Heart left ventricle (tissue), 13 donors: ENCODE measurements at regions not wholly inside any gene's neighbourhood (a gene's known extent, or its start where the extent isn't known, plus 50 kb on each side); places are given as distances from the start of the nearest gene placed in this dataset.

Experiments used
- POLR2A ChIP-seq, 2 donors: fragments of 450-650 bp; IDR thresholded peaks; one replicate each; pipeline ENCODE4 v1.6.1; 2017; ENCODE audit warnings: antibody characterized with exemption in 2 of 2, mild to moderate bottlenecking in 2 of 2, moderate library complexity in 2 of 2
- TF ChIP-seq, protein P1 (sequence below), 12 donors: fragments of 200-600 bp; sonication (generic) in 4 of 12; IDR thresholded peaks; one replicate each; pipeline versions ENCODE4 v1.5.0 to v1.8.0; 2018 to 2022; ENCODE audit warnings: antibody characterized with exemption in 12 of 12, mild to moderate bottlenecking in 5 of 12
- donor health status: ischemic (EF 13 %, LVEDD 7.1; RV severe dilation, severe dysfunction).
- donor health status: DM: no; HTN: yes; CAD: no.
- donor health status: DM: no; HTN: no; CAD: no.
- donor health status: ischemic (EF 25% LVEDD 6.9; RV normal size, moderate dysfunction).
- donor health status: ischemic (EF 25% LVEDD 5.7; RV mildly dilated, moderate dysfunction).
- donor health status: ischemic (EF 35%, LVEDD 5.7; RV mildly dilated, moderate dysfunction).
- donor health status: nonischemic (EF 11% LVEDD 7.7; RV severe dilation, severe dysfunction).
- donor health status: DM: yes; HTN: yes; CAD: no.
- donor health status: PGD.
- donor health status: ischemic (EF 29% LVEDD 5.4; RV normal size, mild dysfunction).
- donor health status: nonischemic (EF 23%, LVEDD 6.1; RV moderate dilation, normal function).

DNA sequence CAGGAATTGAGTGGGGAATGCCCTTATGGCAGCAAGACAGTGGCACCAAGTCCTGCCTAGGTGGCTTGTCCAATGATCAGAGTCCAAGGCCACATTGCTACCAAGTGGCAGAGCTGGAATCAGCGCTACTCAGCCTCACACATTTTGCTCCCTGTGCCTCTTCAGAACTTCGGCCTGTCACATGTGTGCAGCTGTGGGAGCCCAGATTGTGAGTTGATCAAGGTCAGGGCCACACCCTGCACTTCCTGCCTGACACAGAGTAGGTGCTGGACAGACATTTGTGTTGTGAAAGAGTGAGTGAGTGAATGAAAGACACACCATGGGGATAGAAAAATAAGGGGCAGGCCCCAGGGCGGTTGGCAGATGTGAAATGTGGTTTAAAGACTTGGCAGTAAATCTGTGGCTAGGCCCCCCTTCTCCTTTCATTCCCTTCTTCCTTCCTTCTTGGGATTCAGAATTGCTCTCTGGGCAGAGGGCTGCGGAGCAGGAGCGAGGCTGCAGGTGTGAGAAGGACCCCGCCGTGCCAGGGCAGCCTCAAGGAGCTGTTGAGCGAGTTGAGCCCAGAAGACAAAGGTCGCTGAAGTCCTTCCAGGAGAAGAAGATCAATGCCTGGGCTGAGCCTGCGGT is 83.5 kb downstream of the SLC25A47 start:
- TF ChIP-seq, protein P1, sequence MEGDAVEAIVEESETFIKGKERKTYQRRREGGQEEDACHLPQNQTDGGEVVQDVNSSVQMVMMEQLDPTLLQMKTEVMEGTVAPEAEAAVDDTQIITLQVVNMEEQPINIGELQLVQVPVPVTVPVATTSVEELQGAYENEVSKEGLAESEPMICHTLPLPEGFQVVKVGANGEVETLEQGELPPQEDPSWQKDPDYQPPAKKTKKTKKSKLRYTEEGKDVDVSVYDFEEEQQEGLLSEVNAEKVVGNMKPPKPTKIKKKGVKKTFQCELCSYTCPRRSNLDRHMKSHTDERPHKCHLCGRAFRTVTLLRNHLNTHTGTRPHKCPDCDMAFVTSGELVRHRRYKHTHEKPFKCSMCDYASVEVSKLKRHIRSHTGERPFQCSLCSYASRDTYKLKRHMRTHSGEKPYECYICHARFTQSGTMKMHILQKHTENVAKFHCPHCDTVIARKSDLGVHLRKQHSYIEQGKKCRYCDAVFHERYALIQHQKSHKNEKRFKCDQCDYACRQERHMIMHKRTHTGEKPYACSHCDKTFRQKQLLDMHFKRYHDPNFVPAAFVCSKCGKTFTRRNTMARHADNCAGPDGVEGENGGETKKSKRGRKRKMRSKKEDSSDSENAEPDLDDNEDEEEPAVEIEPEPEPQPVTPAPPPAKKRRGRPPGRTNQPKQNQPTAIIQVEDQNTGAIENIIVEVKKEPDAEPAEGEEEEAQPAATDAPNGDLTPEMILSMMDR (IDR thresholded peaks at IDR 0.05) = no peak
- TF ChIP-seq POLR2A (IDR thresholded peaks at IDR 0.05) = no peak
